ENCODE measurements at regions not wholly inside any gene's neighbourhood (a gene's known extent, or its start where the extent isn't known, plus 50 kb on each side); places are given as distances from the start of the nearest gene placed in this dataset.

DNA sequence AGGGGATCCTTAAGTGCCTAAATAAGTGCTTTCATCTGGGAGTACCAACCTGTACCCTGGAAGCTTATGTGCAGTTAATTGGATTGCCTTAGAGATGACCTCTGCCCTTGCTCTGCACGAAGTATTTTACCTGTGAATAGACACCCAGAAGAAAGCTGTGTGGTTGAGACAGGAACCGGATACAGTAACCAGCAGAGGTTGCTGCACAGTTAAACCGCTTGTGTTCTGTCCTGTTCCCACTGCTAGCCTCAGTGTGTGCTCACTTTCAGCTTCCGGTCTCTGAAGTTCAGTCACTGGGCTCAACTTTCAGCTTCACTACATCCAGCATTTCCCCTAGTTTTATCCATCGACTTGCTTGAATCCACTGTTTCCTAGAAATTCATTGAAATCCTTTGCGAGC is 185.3 kb downstream of the FAM170A start:
- DNase-seq (ENCODE audit: low read depth): no peak
- no peak overlapping the region for H3K4me3 ChIP-seq (ENCODE audit: low read depth, low read length)
- TF ChIP-seq, protein P1, sequence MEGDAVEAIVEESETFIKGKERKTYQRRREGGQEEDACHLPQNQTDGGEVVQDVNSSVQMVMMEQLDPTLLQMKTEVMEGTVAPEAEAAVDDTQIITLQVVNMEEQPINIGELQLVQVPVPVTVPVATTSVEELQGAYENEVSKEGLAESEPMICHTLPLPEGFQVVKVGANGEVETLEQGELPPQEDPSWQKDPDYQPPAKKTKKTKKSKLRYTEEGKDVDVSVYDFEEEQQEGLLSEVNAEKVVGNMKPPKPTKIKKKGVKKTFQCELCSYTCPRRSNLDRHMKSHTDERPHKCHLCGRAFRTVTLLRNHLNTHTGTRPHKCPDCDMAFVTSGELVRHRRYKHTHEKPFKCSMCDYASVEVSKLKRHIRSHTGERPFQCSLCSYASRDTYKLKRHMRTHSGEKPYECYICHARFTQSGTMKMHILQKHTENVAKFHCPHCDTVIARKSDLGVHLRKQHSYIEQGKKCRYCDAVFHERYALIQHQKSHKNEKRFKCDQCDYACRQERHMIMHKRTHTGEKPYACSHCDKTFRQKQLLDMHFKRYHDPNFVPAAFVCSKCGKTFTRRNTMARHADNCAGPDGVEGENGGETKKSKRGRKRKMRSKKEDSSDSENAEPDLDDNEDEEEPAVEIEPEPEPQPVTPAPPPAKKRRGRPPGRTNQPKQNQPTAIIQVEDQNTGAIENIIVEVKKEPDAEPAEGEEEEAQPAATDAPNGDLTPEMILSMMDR (IDR thresholded peaks at IDR 0.05; ENCODE audit: control insufficient read depth, extremely low read depth, insufficient read depth): no peak

DNA sequence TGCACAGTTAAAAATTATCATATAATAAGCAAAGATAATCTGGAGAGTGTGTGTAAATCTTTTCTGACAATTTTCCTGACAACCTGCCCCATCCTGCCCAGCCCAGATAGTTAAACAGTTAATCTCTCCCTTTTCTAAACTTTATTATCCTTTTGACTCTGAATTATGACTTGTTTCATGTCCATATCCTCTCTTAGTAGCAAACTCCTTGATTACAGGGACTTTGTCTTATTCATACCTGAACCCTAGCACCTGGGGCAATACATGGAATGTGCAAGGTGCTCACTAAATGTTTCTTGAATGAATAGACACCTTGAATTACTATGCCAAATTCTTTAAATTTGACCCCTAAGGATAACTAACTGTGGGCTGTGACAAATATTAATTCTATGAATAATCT is 186.7 kb downstream of the FAM170A start:
- H3K4me3 ChIP-seq (ENCODE audit: low read depth, low read length): no peak overlapping the region
- TF ChIP-seq, protein P1 (IDR thresholded peaks at IDR 0.05; ENCODE audit: control insufficient read depth, extremely low read depth, insufficient read depth): no peak
- no peak for DNase-seq (ENCODE audit: low read depth)

DNA sequence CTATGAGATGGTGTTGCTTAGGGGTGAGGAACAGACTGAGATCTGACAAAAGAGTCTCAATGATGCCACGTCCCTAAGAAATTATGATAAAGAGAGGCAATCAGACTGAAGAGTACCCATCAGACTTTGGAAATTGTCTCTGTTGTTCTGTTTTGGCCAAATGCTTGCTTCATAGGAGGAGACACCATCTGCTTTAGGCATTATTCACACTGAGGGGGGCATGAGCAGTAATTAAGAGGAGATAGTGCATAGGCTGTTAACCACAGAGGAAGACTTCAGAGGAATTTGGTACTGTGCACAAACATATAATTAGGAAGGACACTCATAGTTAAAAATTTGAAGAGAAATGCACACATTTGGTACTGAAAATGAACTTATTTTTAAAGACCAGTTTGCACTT is 190.7 kb downstream of the FAM170A start:
- H3K4me3 ChIP-seq (ENCODE audit: low read depth, low read length): no peak overlapping the region
- TF ChIP-seq, protein P1 (IDR thresholded peaks at IDR 0.05; ENCODE audit: control insufficient read depth, extremely low read depth, insufficient read depth): no peak
- no peak for DNase-seq (ENCODE audit: low read depth)

DNA sequence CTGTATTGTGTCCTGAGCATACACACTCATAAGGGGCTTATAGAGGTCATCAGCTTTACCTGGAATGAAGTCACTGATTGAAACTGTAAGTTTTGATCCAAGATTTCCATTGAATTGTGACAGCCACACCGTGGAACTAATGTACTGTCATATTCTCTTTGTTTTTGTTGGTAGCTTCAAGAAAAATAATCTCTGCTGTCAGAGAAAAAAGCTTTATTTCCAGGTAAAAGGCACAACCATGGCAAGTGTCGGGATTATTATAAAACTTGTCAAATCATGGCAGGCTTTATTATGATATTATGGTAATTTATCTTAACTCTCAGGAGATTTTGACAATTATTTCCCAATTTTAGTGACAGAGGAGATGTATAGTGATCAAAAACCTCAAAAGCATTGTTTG is 191.2 kb downstream of the FAM170A start:
- TF ChIP-seq, protein P1 (IDR thresholded peaks at IDR 0.05; ENCODE audit: control insufficient read depth, extremely low read depth, insufficient read depth): no peak
- no peak for DNase-seq (ENCODE audit: low read depth)
- no peak overlapping the region for H3K4me3 ChIP-seq (ENCODE audit: low read depth, low read length)

DNA sequence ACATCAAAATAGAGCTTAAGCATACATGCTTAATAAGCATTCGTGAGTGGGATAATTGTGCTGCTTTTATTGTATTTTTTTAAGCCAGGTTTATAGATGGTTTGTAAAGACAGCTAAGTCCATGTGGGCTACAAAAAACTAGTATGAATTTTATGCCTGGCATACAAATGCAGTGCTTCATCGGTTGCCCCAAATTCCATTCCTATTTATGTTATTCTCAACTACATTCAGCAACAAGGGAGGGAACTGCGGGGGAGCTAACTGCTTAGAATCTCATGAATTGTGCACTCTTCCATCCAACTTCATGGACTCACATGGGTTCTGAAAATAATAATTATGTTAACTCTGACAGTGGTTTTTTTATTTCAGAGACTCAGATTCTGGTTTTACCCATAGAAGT is 199.2 kb downstream of the FAM170A start:
- H3K4me3 ChIP-seq (ENCODE audit: low read depth, low read length): no peak overlapping the region
- DNase-seq (ENCODE audit: low read depth): no peak
- TF ChIP-seq, protein P1 (IDR thresholded peaks at IDR 0.05; ENCODE audit: control insufficient read depth, extremely low read depth, insufficient read depth): no peak

DNA sequence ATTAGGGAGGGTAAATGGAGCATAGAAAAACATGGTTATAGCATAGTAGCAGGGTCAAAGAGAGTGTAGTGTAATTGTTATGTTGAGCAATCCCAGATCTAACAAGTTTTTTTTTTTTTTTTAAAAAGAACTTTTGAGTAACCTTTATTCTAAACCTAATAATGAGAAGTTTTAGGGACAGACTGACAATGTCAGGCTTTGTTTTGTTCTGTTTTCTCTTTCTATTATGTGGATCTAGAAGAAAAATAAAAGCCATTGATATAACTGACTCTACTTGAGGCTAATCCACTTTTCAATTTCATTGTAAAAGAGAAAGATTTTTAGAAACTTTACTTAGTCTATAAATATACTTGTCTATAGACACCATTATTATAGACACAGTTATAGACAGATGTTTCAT is 200.0 kb downstream of the FAM170A start:
- H3K4me3 ChIP-seq (ENCODE audit: low read depth, low read length): no peak overlapping the region
- DNase-seq (ENCODE audit: low read depth): no peak
- TF ChIP-seq, protein P1 (IDR thresholded peaks at IDR 0.05; ENCODE audit: control insufficient read depth, extremely low read depth, insufficient read depth): no peak

DNA sequence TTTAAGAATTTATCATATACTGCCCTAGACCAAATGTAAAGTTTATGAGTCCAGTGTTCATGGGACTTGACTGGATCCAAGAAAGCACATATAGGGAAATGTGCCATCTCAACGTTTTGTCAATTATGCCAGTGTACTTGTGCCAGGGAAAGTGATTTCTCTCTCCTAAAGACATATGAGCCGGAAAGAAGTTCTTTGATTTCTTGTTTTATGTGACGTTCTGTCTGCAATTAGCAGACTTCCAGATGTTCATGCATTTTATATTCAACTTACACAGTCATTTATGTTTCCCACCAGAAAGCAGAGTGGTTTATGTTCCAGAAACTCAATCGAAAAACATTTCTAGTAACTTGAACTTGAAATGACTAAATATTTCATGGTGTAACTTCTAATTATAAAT is 203.8 kb downstream of the FAM170A start:
- DNase-seq (ENCODE audit: low read depth): no peak
- TF ChIP-seq, protein P1 (IDR thresholded peaks at IDR 0.05; ENCODE audit: control insufficient read depth, extremely low read depth, insufficient read depth): no peak
- H3K4me3 ChIP-seq (ENCODE audit: low read depth, low read length): no peak overlapping the region

Data from LNCaP clone FGC (cell line).